ENCODE measurements at regions not wholly inside any gene's neighbourhood (a gene's known extent, or its start where the extent isn't known, plus 50 kb on each side); places are given as distances from the start of the nearest gene placed in this dataset.

GRCh38 chr3:144645300-144645699 is 673.7 kb downstream of the DIPK2A start:
- no peaks in the 10 kb centered on the region for H4K20me1 ChIP-seq (ENCODE audit: insufficient read depth, low read length)
- no peak overlapping the region for H3K27ac ChIP-seq (ENCODE audit: low read depth, low read length, poor library complexity, severe bottlenecking)
- no peak for TF ChIP-seq EZH2 (IDR thresholded peaks at IDR 0.05; ENCODE audit: borderline replicate concordance, low read length)
- TF ChIP-seq, protein P1, sequence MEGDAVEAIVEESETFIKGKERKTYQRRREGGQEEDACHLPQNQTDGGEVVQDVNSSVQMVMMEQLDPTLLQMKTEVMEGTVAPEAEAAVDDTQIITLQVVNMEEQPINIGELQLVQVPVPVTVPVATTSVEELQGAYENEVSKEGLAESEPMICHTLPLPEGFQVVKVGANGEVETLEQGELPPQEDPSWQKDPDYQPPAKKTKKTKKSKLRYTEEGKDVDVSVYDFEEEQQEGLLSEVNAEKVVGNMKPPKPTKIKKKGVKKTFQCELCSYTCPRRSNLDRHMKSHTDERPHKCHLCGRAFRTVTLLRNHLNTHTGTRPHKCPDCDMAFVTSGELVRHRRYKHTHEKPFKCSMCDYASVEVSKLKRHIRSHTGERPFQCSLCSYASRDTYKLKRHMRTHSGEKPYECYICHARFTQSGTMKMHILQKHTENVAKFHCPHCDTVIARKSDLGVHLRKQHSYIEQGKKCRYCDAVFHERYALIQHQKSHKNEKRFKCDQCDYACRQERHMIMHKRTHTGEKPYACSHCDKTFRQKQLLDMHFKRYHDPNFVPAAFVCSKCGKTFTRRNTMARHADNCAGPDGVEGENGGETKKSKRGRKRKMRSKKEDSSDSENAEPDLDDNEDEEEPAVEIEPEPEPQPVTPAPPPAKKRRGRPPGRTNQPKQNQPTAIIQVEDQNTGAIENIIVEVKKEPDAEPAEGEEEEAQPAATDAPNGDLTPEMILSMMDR (IDR thresholded peaks at IDR 0.05; ENCODE audit: low read length): no peak
- no peak overlapping the region for H2AFZ ChIP-seq (ENCODE audit: low read length)
- no peaks in the 10 kb centered on the region for H3K79me2 ChIP-seq (ENCODE audit: insufficient read depth, low read length)
- H3K9ac ChIP-seq (ENCODE audit: low read length): no peak overlapping the region
- H3K27me3 ChIP-seq (ENCODE audit: insufficient read depth, low read length): no peaks in the 10 kb centered on the region
- H3F3A ChIP-seq (ENCODE audit: insufficient read depth, low read length): no peaks in the 10 kb centered on the region
- no peaks in the 10 kb centered on the region for H3K36me3 ChIP-seq (ENCODE audit: insufficient read depth, low read length)
- H3K4me1 ChIP-seq (ENCODE audit: insufficient read depth, low read length, severe bottlenecking): no peaks in the 10 kb centered on the region
- no peaks in the 10 kb centered on the region for H3K9me3 ChIP-seq (ENCODE audit: low read length)
- no peak overlapping the region for H3K4me3 ChIP-seq (ENCODE audit: low read depth, low read length, poor library complexity, severe bottlenecking)
- H3K9me2 ChIP-seq (ENCODE audit: low read depth, low read length): no peaks in the 10 kb centered on the region
- no peak overlapping the region for H3K4me2 ChIP-seq (ENCODE audit: low read length)

GRCh38 chr3:144650380-144650779 is 678.8 kb downstream of the DIPK2A start:
- Histone ChIP-seq H3K27me3 (ENCODE audit: insufficient read depth, low read length) (no peaks in the 10 kb centered on the region), H3K4me3 (ENCODE audit: low read depth, low read length, poor library complexity, severe bottlenecking) (no peak overlapping the region), H3K9me3 (ENCODE audit: low read length) (no peaks in the 10 kb centered on the region), H3K4me1 (ENCODE audit: insufficient read depth, low read length, severe bottlenecking) (no peaks in the 10 kb centered on the region), H3K79me2 (ENCODE audit: insufficient read depth, low read length) (no peaks in the 10 kb centered on the region), H4K20me1 (ENCODE audit: insufficient read depth, low read length) (no peaks in the 10 kb centered on the region), H3F3A (ENCODE audit: insufficient read depth, low read length) (no peaks in the 10 kb centered on the region), H3K36me3 (ENCODE audit: insufficient read depth, low read length) (no peaks in the 10 kb centered on the region), H3K9ac (ENCODE audit: low read length) (no peak overlapping the region), H3K9me2 (ENCODE audit: low read depth, low read length) (no peaks in the 10 kb centered on the region), H3K4me2 (ENCODE audit: low read length) (no peak overlapping the region), H2AFZ (ENCODE audit: low read length) (no peak overlapping the region), H3K27ac (ENCODE audit: low read depth, low read length, poor library complexity, severe bottlenecking) (no peak overlapping the region)
- TF ChIP-seq, protein P1 (IDR thresholded peaks at IDR 0.05; ENCODE audit: low read length): no peak
- TF ChIP-seq EZH2 (IDR thresholded peaks at IDR 0.05; ENCODE audit: borderline replicate concordance, low read length): no peak

DNA sequence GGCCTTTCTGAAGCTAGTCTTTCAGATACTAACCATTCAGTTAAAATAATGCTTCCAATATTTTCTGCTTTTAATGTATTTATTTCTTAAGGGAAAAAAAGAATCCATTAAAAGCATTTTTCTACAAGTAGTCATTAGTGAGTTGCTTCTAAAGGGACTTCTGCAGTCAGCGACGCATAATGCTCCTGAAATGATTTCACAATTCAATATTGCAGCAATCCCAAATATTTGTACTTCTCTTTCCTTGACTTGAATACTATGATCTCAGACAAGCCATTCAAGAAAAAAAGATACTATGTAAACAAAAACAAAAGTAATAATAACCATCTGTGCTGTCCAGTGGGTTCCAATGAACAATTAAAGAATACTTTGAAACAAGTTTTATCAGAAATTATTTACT is 681.0 kb downstream of the DIPK2A start:
- TF ChIP-seq, protein P1 (IDR thresholded peaks at IDR 0.05; ENCODE audit: low read length): no peak
- no peak for TF ChIP-seq EZH2 (IDR thresholded peaks at IDR 0.05; ENCODE audit: borderline replicate concordance, low read length)
- H3K4me1 ChIP-seq (ENCODE audit: insufficient read depth, low read length, severe bottlenecking): no peaks in the 10 kb centered on the region
- H3K9me3 ChIP-seq (ENCODE audit: low read length): no peaks in the 10 kb centered on the region

More for the DNA sequence above, 681.0 kb downstream of the DIPK2A start:
- no peak overlapping the region for H2AFZ ChIP-seq (ENCODE audit: low read length)
- H3K79me2 ChIP-seq (ENCODE audit: insufficient read depth, low read length): no peaks in the 10 kb centered on the region
- no peak overlapping the region for H3K9ac ChIP-seq (ENCODE audit: low read length)
- H3K4me3 ChIP-seq (ENCODE audit: low read depth, low read length, poor library complexity, severe bottlenecking): no peak overlapping the region
- no peaks in the 10 kb centered on the region for H3K36me3 ChIP-seq (ENCODE audit: insufficient read depth, low read length)
- H3K9me2 ChIP-seq (ENCODE audit: low read depth, low read length): no peaks in the 10 kb centered on the region
- H3K27ac ChIP-seq (ENCODE audit: low read depth, low read length, poor library complexity, severe bottlenecking): no peak overlapping the region
- no peak overlapping the region for H3K4me2 ChIP-seq (ENCODE audit: low read length)
- no peaks in the 10 kb centered on the region for H3F3A ChIP-seq (ENCODE audit: insufficient read depth, low read length)
- H4K20me1 ChIP-seq (ENCODE audit: insufficient read depth, low read length): no peaks in the 10 kb centered on the region
- no peaks in the 10 kb centered on the region for H3K27me3 ChIP-seq (ENCODE audit: insufficient read depth, low read length)
